ENCODE measurements at regions not wholly inside any gene's neighbourhood (a gene's known extent, or its start where the extent isn't known, plus 50 kb on each side); places are given as distances from the start of the nearest gene placed in this dataset.

- TF ChIP-seq CTCF (conservative IDR thresholded peaks at IDR 0.05; ENCODE audit: low read depth, low read length): no peak
- no peaks in the 10 kb centered on the region for H3K36me3 ChIP-seq (ENCODE audit: insufficient read depth)
- H3K4me3 ChIP-seq (IDR thresholded peaks at IDR 0.05; ENCODE audit: insufficient read depth, low read depth, low read length): no peak overlapping the region
- H3K27me3 ChIP-seq (ENCODE audit: insufficient read depth, low read depth): no peaks in the 10 kb centered on the region
- H3K27ac ChIP-seq: no peak overlapping the region
- H4K20me1 ChIP-seq (ENCODE audit: insufficient read depth): no peaks in the 10 kb centered on the region
- no peaks in the 10 kb centered on the region for H3K79me2 ChIP-seq (ENCODE audit: insufficient read depth, low read depth)
- H2AFZ ChIP-seq (ENCODE audit: low read depth): no peak overlapping the region
- no peak overlapping the region for H3K4me2 ChIP-seq
- H3K9ac ChIP-seq: no peak overlapping the region
- no peaks in the 10 kb centered on the region for H3K4me1 ChIP-seq (ENCODE audit: low read depth, poor library complexity, severe bottlenecking)
Measured at GRCh38 chr4:149095001-149095400, 652.8 kb upstream of the NR3C2 start.

GRCh38 chr4:149084144-149084543 is 641.9 kb upstream of the NR3C2 start:
- TF ChIP-seq CTCF (conservative IDR thresholded peaks at IDR 0.05; ENCODE audit: low read depth, low read length): no peak
- H3K4me3 ChIP-seq (IDR thresholded peaks at IDR 0.05; ENCODE audit: insufficient read depth, low read depth, low read length): no peak overlapping the region
- H3K79me2 ChIP-seq (ENCODE audit: insufficient read depth, low read depth): no peaks in the 10 kb centered on the region
- no peaks in the 10 kb centered on the region for H3K4me1 ChIP-seq (ENCODE audit: low read depth, poor library complexity, severe bottlenecking)
- no peak overlapping the region for H2AFZ ChIP-seq (ENCODE audit: low read depth)
- H4K20me1 ChIP-seq (ENCODE audit: insufficient read depth): no peaks in the 10 kb centered on the region
- H3K4me2 ChIP-seq: no peak overlapping the region
- H3K9ac ChIP-seq: no peak overlapping the region
- no peaks in the 10 kb centered on the region for H3K36me3 ChIP-seq (ENCODE audit: insufficient read depth)
- H3K27ac ChIP-seq: no peak overlapping the region
- H3K27me3 ChIP-seq (ENCODE audit: insufficient read depth, low read depth): no peaks in the 10 kb centered on the region

- Histone ChIP-seq H3K9ac (no peak overlapping the region), H3K36me3 (ENCODE audit: insufficient read depth) (no peaks in the 10 kb centered on the region), H3K4me1 (ENCODE audit: low read depth, poor library complexity, severe bottlenecking) (no peaks in the 10 kb centered on the region), H3K4me3 (IDR thresholded peaks at IDR 0.05; ENCODE audit: insufficient read depth, low read depth, low read length) (no peak overlapping the region), H3K27me3 (ENCODE audit: insufficient read depth, low read depth) (no peaks in the 10 kb centered on the region), H3K4me2 (no peak overlapping the region), H3K79me2 (ENCODE audit: insufficient read depth, low read depth) (no peaks in the 10 kb centered on the region), H4K20me1 (ENCODE audit: insufficient read depth) (no peaks in the 10 kb centered on the region), H3K27ac (no peak overlapping the region), H2AFZ (ENCODE audit: low read depth) (no peak overlapping the region)
- no peak for TF ChIP-seq CTCF (conservative IDR thresholded peaks at IDR 0.05; ENCODE audit: low read depth, low read length)
Measured at GRCh38 chr4:149077181-149077580, 635.0 kb upstream of the NR3C2 start.

- Histone ChIP-seq H3K4me1 (ENCODE audit: low read depth, poor library complexity, severe bottlenecking) (no peaks in the 10 kb centered on the region), H2AFZ (ENCODE audit: low read depth) (no peak overlapping the region), H3K4me3 (IDR thresholded peaks at IDR 0.05; ENCODE audit: insufficient read depth, low read depth, low read length) (no peak overlapping the region), H3K36me3 (ENCODE audit: insufficient read depth) (no peaks in the 10 kb centered on the region), H3K4me2 (no peak overlapping the region), H3K9ac (no peak overlapping the region), H3K79me2 (ENCODE audit: insufficient read depth, low read depth) (no peaks in the 10 kb centered on the region), H4K20me1 (ENCODE audit: insufficient read depth) (no peaks in the 10 kb centered on the region), H3K27ac (no peak overlapping the region), H3K27me3 (ENCODE audit: insufficient read depth, low read depth) (no peaks in the 10 kb centered on the region)
- no peak for TF ChIP-seq CTCF (conservative IDR thresholded peaks at IDR 0.05; ENCODE audit: low read depth, low read length)
Measured at GRCh38 chr4:149076401-149076800, 634.2 kb upstream of the NR3C2 start.

GRCh38 chr4:149072384-149072783 is 630.2 kb upstream of the NR3C2 start:
- Histone ChIP-seq H3K9ac (no peak overlapping the region), H3K4me3 (IDR thresholded peaks at IDR 0.05; ENCODE audit: insufficient read depth, low read depth, low read length) (no peak overlapping the region), H3K79me2 (ENCODE audit: insufficient read depth, low read depth) (no peaks in the 10 kb centered on the region), H4K20me1 (ENCODE audit: insufficient read depth) (no peaks in the 10 kb centered on the region), H3K27ac (no peak overlapping the region), H2AFZ (ENCODE audit: low read depth) (no peak overlapping the region), H3K27me3 (ENCODE audit: insufficient read depth, low read depth) (no peaks in the 10 kb centered on the region), H3K4me2 (no peak overlapping the region), H3K36me3 (ENCODE audit: insufficient read depth) (no peaks in the 10 kb centered on the region), H3K4me1 (ENCODE audit: low read depth, poor library complexity, severe bottlenecking) (no peaks in the 10 kb centered on the region)
- no peak for TF ChIP-seq CTCF (conservative IDR thresholded peaks at IDR 0.05; ENCODE audit: low read depth, low read length)
